ENCODE measurements at regions not wholly inside any gene's neighbourhood (a gene's known extent, or its start where the extent isn't known, plus 50 kb on each side); places are given as distances from the start of the nearest gene placed in this dataset.

DNA sequence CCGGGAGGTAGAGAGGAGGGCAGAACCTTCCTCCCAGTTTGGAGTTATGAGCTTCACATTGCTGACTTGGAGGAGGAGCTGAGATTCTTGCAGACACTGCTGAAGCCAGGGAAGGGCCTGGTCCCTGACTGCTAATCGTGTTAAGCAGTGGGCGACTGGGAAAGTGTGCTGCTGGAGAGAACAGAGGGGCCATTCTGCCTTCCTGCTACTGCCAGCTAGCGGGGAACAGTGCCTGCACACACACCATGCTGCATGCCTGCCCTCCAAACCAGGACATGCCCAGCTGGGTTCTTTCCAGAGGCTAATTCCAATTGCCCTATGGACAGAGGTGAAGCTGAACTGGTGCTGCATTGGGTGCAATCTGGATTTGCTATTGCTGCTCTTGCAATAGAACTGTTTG, 281.4 kb downstream of the AJAP1 start:
- H3K9ac ChIP-seq, result no peak overlapping the region

GRCh38 chr1:4933232-4933631, 278.8 kb downstream of the AJAP1 start:
- Histone ChIP-seq H3K36me3 (ENCODE audit: control insufficient read depth, insufficient read depth, low read length) (no peaks in the 10 kb centered on the region), H3K4me3 (ENCODE audit: low read depth, low read length) (no peak overlapping the region), H3K9me3 (ENCODE audit: control insufficient read depth, low read length) (no peaks in the 10 kb centered on the region), H3K79me2 (no peaks in the 10 kb centered on the region), H3K4me1 (no peaks in the 10 kb centered on the region), H3K4me2 (ENCODE audit: low read length) (no peak overlapping the region), H3K9ac (no peak overlapping the region), H3K27ac (no peak overlapping the region), H2AFZ (no peak overlapping the region), H3K27me3 (ENCODE audit: control insufficient read depth, insufficient read depth, low read length) (no peaks in the 10 kb centered on the region)
- no peak for TF ChIP-seq CTCF (IDR thresholded peaks at IDR 0.05)

More for the DNA sequence above, 281.4 kb downstream of the AJAP1 start:
- Histone ChIP-seq H2AFZ (no peak overlapping the region), H3K4me3 (ENCODE audit: low read depth, low read length) (no peak overlapping the region), H3K27ac (no peak overlapping the region), H3K4me1 (no peaks in the 10 kb centered on the region), H3K36me3 (ENCODE audit: control insufficient read depth, insufficient read depth, low read length) (no peaks in the 10 kb centered on the region), H3K4me2 (ENCODE audit: low read length) (no peak overlapping the region), H3K27me3 (ENCODE audit: control insufficient read depth, insufficient read depth, low read length) (no peaks in the 10 kb centered on the region), H3K9me3 (ENCODE audit: control insufficient read depth, low read length) (no peaks in the 10 kb centered on the region), H3K79me2 (no peaks in the 10 kb centered on the region)
- no peak for TF ChIP-seq CTCF (IDR thresholded peaks at IDR 0.05)

- H3K36me3 ChIP-seq (ENCODE audit: control insufficient read depth, insufficient read depth, low read length), result no peaks in the 10 kb centered on the region
- H3K4me2 ChIP-seq (ENCODE audit: low read length), result no peak overlapping the region
- no peak for TF ChIP-seq CTCF (IDR thresholded peaks at IDR 0.05)
- H3K9me3 ChIP-seq (ENCODE audit: control insufficient read depth, low read length), result no peaks in the 10 kb centered on the region
- H3K79me2 ChIP-seq, result no peaks in the 10 kb centered on the region
- H3K4me1 ChIP-seq, result no peaks in the 10 kb centered on the region
- no peak overlapping the region for H3K4me3 ChIP-seq (ENCODE audit: low read depth, low read length)
- H3K27me3 ChIP-seq (ENCODE audit: control insufficient read depth, insufficient read depth, low read length), result no peaks in the 10 kb centered on the region
- H2AFZ ChIP-seq, result no peak overlapping the region
- H3K9ac ChIP-seq, result no peak overlapping the region
- H3K27ac ChIP-seq, result no peak overlapping the region
These were observed 278.1 kb downstream of the AJAP1 start for GRCh38 chr1:4932311-4933030.

GRCh38 chr1:4931486-4931885, 277.1 kb downstream of the AJAP1 start:
- TF ChIP-seq CTCF (IDR thresholded peaks at IDR 0.05), result no peak
- Histone ChIP-seq H3K79me2 (no peaks in the 10 kb centered on the region), H2AFZ (no peak overlapping the region), H3K27ac (no peak overlapping the region), H3K9ac (no peak overlapping the region), H3K27me3 (ENCODE audit: control insufficient read depth, insufficient read depth, low read length) (no peaks in the 10 kb centered on the region), H3K9me3 (ENCODE audit: control insufficient read depth, low read length) (no peaks in the 10 kb centered on the region), H3K4me3 (ENCODE audit: low read depth, low read length) (no peak overlapping the region), H3K4me2 (ENCODE audit: low read length) (no peak overlapping the region), H3K4me1 (no peaks in the 10 kb centered on the region), H3K36me3 (ENCODE audit: control insufficient read depth, insufficient read depth, low read length) (no peaks in the 10 kb centered on the region)

DNA sequence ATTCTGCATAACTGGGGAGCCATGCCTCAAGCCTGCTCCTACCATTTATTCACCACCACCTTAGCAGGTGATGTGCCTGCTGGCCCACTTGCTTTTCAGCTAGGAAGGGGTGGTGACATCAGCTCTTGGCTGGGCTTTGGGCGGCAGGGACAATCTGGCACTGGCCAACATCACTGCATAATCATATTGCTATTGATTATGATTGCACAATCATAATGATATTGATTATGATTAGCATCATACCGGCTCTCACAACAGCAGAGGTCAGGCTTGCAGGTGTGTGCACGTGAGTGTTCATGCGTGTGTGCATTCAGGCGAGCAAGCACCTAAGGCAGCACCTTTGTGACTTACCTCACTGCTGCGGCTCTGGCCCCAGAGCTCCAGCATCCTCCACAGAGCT, 273.8 kb downstream of the AJAP1 start:
- TF ChIP-seq CTCF (IDR thresholded peaks at IDR 0.05), result no peak
- no peaks in the 10 kb centered on the region for H3K4me1 ChIP-seq
- H3K4me2 ChIP-seq (ENCODE audit: low read length), result no peak overlapping the region
- no peaks in the 10 kb centered on the region for H3K79me2 ChIP-seq
- H3K9me3 ChIP-seq (ENCODE audit: control insufficient read depth, low read length), result no peaks in the 10 kb centered on the region
- no peaks in the 10 kb centered on the region for H3K27me3 ChIP-seq (ENCODE audit: control insufficient read depth, insufficient read depth, low read length)
- H3K9ac ChIP-seq, result no peak overlapping the region
- no peak overlapping the region for H3K27ac ChIP-seq
- no peak overlapping the region for H2AFZ ChIP-seq
- H3K36me3 ChIP-seq (ENCODE audit: control insufficient read depth, insufficient read depth, low read length), result no peaks in the 10 kb centered on the region
- no peak overlapping the region for H3K4me3 ChIP-seq (ENCODE audit: low read depth, low read length)
